ENCODE measurements at regions not wholly inside any gene's neighbourhood (a gene's known extent, or its start where the extent isn't known, plus 50 kb on each side); places are given as distances from the start of the nearest gene placed in this dataset.
"Not testable (repeated sequence)": the region's sequence is repeated elsewhere in the genome, so short reads cannot be mapped to it uniquely, and the experiment has no call there.

DNA sequence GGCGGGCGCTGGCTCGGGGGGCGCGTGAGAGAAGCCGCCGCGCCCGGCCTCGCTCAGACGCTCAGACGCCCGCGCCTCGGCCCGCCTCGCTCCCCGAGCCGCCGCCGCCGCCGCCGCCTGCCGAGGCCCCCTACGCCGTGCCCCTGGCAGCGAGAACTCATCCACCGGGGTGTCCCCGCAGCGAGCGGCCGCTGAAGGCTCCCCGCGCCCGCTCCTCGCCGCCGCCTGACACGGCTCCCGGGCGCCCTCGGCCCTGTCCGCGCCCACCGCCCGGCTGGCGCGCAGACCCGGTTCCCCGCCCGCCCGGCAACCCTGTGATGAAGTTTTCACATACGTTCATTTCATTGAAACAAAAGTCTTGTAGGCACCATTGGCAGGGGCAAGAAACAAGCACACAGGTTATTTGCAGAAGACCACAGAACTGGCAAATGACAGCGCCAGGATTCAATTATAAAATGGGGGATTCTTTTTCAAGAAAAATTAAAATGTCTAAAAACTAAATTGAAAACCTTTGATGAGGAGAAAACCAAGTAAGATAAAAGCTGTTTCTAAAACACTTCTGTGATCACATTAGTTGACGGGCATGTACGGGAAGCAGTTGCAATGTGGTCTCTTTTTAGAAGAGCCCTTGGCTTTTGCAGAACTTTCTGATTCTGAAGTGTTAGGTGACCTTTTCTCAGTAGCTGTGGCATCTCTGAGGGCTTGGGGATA, 50.5 kb upstream of the TUBA3D start:
- no peak for DNase-seq (ENCODE audit: low read depth)
- H3K4me3 ChIP-seq (ENCODE audit: low read length) = peak overlapping the region; percentile 34
- TF ChIP-seq, protein P1, sequence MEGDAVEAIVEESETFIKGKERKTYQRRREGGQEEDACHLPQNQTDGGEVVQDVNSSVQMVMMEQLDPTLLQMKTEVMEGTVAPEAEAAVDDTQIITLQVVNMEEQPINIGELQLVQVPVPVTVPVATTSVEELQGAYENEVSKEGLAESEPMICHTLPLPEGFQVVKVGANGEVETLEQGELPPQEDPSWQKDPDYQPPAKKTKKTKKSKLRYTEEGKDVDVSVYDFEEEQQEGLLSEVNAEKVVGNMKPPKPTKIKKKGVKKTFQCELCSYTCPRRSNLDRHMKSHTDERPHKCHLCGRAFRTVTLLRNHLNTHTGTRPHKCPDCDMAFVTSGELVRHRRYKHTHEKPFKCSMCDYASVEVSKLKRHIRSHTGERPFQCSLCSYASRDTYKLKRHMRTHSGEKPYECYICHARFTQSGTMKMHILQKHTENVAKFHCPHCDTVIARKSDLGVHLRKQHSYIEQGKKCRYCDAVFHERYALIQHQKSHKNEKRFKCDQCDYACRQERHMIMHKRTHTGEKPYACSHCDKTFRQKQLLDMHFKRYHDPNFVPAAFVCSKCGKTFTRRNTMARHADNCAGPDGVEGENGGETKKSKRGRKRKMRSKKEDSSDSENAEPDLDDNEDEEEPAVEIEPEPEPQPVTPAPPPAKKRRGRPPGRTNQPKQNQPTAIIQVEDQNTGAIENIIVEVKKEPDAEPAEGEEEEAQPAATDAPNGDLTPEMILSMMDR (conservative IDR thresholded peaks at IDR 0.05; ENCODE audit: low read depth, low read length) = no peak

DNA sequence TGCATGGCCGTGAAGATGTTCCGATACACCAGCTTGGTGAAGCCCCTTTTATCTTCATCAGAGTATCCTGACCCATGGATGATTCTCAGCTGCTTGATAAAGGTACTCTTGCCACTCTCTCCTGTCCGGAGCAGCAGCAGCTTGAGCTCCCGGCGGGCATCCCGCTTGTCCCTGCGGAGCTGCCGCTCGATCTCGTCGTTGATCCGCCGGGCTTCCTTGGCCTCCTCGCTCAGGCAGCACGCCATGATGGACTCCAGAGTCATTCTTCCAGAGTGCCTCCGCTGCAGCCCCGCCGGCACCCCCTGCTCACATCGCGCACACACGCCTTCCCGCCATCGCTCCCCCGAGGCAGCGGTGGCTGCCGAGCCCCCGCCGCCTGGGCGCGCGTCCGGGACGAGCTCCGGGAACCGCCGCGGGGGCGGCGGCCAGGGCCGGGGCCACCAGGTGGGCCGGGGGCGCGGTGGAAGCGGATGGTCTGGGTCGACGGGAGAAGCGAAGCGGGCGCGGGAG, 51.3 kb upstream of the TUBA3D start:
- peak overlapping the region; percentile 25 for H3K4me3 ChIP-seq (ENCODE audit: low read length)

DNA sequence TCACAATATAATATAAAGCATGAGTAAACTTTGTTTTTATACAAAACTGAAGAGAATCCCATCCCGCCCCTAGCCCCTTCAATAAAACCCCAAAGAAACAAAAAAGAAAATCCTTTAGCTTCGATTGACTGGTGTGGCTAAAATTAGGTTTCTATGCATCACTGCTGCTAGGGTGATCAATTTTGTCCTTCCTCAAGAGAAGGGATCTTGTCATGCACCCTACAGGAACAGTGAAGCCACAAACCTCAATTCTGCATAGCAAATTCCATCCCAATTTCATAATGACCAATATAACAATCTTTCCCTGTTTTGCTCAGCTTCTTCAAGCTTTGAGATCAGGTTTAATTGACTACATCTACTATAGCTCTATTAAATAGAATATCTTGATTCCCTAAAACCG, 55.2 kb upstream of the TUBA3D start:
- DNase-seq (ENCODE audit: low read depth); H3K4me3 ChIP-seq (ENCODE audit: low read length): not testable (repeated sequence)

More for the DNA sequence above, 51.3 kb upstream of the TUBA3D start:
- DNase-seq (ENCODE audit: low read depth) = not testable (repeated sequence)

DNA sequence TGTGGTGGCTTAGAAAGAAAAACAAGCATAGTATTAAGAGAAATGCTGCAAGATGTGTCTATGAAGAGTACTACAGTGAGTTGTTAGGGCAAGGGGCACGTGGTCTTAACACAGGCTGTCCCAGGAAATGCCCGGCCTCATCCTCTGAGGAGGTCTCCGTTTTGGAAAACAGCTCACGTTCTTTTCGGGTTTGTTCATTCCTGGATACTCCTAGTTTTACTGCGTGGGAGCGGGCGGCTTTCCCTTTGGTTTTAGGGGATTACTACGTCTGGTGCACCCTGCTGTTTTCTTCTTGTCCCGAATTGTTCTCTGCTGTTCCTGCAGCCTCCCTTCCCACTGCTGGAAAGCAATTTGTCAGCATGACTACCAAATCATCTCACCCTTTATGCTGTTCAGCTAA, 55.5 kb upstream of the RAB6D start:
- TF ChIP-seq, protein P1 (conservative IDR thresholded peaks at IDR 0.05; ENCODE audit: low read depth, low read length) = no peak
- DNase-seq (ENCODE audit: low read depth) = no peak
- no peak overlapping the region for H3K4me3 ChIP-seq (ENCODE audit: low read length)

DNA sequence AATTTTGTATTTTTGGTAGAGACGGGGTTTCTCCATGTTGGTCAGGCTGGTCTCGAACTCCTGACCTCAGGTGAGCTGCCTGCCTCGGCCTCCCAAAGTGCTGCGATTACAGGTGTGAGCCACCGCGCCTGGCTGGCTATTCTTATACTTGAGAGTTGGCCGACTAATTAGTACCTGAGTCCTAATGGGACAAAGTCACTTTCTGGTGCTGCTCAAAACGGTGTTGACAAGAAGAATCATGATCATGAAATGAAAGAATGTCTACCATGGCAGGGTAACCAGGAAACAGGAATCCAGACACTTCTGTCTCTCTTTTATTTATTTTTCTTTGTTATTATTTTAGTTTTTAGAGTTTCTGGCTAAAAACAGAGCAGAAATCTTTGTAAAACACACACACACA, 54.7 kb upstream of the RAB6D start:
- TF ChIP-seq, protein P1 (conservative IDR thresholded peaks at IDR 0.05; ENCODE audit: low read depth, low read length) = no peak
- H3K4me3 ChIP-seq (ENCODE audit: low read length) = no peak overlapping the region
- DNase-seq (ENCODE audit: low read depth) = no peak

DNA sequence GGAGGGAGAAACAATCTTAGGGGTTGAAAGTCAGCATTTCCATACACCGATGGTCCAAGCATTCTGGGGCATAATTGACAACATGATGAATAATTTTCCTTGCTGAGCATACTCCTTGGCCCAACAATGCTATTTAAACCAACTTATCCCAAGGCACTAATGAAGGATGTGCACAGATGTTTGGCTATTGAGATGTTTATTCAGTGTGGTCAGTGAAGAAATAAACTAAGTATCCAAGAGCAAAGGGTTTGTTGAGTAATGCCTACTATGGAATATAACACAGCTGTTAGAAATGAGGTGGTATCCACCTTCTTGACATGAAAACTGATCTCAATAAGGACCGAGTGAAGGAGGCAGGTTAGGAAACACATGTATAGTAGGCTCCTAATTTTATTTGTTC, 53.9 kb upstream of the RAB6D start:
- no peak for DNase-seq (ENCODE audit: low read depth)
- H3K4me3 ChIP-seq (ENCODE audit: low read length) = no peak overlapping the region
- TF ChIP-seq, protein P1 (conservative IDR thresholded peaks at IDR 0.05; ENCODE audit: low read depth, low read length) = no peak

DNA sequence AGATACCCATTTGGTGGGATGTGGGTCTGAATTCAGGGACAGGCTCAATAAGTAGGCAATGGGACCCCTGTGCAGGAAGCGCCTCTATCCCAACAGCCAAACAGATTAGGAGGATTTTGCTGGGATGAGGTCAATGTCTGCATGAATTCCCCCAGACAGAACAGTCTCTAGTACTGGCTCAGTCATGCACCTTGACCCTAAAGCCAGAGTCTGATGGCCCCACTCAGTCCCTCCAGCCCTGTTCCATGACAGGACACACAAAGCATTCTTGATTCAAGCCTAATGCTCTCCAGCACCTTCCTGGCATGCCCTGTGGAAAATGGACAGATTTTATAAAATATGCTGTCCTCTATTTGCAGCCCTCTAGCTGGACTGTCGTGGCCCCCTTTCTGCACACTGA, 49.8 kb upstream of the RAB6D start:
- DNase-seq (ENCODE audit: low read depth) = no peak
- H3K4me3 ChIP-seq (ENCODE audit: low read length) = no peak overlapping the region
- TF ChIP-seq, protein P1 (conservative IDR thresholded peaks at IDR 0.05; ENCODE audit: low read depth, low read length) = no peak
